CD1c-positive myeloid dendritic cell (primary cell): ENCODE measurements at regions not wholly inside any gene's neighbourhood (a gene's known extent, or its start where the extent isn't known, plus 50 kb on each side); places are given as distances from the start of the nearest gene placed in this dataset.

ENCODE experiments used
- DNase-seq: peaks from one replicate; pipeline ENCODE4 v3.0.0-alpha.2; 2016; ENCODE audit errors: extremely low spot score

DNA sequence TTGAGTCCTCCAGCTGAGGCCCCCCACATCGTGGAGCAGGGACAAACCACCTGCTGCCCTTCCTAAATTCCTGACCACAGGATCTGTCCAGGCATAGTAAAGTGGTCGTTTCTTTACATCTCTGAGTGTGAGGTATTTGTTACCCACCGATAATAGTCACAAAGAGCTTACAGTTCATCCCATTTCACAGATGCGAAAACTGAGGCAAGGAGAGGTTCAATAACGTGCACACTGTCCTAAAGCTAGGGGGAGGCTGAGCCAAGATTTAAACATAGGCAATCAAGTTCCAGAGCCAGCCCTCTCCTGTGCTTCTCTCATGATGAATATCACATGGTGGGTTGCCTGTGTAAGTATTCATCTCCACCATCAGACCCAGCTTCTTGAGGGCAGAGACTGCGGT, 135.4 kb downstream of the CCT6B start:
- DNase-seq = no peak

DNA sequence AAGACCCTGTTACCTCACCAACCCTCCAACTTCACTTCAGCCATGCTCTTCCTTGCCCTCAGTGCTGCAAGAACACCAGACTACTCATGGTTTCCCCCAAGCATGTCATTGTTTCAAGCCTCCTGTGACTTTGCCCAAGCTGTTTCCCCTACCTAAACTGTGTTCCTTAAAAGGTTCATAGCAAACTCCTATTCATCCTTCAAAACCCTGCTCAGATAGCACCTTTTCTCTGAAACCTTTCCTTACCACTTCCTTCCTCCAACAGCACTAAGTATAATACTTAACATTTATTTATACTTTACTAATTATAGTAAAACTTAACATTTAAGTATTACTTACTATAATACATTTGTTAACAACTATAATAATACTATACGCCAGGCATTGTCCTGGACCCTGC, 136.2 kb downstream of the CCT6B start:
- DNase-seq = no peak

DNA sequence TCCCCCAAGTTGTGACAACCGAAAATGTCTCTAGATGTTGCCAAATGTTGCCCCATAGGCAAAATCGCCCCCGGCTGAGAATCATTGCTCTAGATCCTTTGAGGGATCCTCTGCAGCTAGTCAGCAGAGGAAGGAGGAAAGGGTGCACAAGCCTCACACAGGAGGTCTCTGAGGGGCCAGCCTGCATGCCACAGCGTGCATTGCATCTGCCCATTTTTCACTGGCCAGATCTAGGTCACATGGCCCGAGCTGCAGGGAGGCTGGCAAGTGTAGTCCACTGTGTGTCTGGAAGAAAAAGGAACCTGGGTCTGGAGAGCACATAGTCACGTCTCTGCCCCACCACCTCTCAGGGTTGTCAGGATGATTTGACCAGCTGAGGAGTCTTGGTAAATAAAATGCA, 138.2 kb downstream of the CCT6B start:
- DNase-seq = no peak

DNA sequence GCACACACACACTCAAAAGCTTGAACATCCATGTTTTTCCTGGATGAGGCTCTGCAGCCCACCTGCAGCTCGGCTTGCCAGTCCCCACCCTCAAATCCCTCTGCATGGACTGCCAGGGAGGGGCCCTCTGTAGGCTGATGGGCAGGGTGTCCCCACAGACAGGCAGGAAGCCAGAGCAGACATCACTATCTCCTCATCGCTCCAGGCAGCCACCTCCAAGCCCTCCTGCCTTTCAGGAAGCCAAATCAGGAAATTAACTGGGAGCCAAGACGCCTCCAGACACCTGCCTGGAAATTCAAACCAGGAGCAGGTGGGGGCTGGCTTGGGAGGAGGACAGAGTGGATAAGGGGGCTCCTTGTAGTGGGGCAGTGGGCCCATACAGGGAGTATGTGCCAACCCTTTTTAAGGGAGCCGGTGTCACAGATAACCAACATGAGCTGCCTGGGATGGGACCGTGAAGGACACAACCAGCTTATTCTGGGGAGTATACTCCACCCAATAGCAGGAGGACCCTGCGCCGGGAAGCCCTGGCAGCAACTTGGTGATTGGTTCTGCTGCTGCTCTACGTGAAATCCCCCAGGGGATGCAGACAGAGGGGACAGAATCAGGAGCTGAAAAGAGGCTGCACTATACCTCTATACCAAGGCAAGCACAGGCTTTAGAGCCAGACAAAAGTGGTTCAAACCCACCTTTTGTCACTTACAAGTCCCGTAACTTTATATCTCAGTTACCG, 139.1 kb downstream of the CCT6B start:
- DNase-seq = no peak

DNA sequence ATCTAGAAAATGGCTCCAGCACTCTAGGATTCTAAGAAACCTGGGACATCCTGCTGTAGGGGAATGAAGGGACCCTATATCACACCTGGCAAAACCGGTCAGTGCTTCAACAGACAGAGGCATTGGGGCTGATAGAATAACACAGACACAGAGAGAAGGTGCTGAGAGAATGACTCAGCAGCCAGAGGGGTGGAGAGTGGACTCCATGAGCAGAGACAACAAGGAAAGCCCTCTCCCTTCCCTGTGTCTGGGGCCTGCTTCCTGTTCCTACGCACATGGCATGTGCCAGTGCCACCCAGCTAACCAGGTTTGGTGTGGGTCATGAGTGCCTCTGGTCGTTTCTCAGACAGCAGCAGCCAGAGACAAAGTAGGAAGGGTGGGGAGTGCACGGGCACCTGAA, 140.3 kb downstream of the CCT6B start:
- DNase-seq = no peak

DNA sequence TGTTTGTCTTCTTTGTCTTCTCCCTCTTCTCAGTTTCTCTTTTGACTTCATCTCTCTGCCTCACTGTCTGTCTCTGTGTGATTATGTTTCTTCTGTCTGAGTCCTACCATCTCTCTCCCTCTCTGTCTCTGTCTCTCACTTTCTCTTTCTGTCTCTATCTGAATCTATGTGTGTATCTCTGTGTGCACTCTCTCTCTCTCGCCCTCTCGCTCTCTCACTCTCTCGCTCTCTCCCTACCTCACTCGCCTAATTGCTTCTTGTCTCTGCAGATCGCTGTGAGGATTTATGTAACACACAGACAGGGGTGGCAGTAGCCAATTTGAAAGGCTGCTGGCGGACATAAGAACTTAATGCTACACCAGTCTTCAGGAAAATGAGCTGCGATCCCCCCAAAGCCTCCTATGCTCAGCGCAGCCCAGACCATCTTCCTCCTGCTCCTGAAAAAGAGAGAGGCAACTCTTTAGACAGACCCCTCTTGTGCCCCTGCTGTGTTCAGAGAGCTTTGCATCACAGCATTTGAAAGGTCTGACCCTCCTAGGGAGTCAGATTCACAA, 140.9 kb downstream of the CCT6B start:
- DNase-seq = no peak

DNA sequence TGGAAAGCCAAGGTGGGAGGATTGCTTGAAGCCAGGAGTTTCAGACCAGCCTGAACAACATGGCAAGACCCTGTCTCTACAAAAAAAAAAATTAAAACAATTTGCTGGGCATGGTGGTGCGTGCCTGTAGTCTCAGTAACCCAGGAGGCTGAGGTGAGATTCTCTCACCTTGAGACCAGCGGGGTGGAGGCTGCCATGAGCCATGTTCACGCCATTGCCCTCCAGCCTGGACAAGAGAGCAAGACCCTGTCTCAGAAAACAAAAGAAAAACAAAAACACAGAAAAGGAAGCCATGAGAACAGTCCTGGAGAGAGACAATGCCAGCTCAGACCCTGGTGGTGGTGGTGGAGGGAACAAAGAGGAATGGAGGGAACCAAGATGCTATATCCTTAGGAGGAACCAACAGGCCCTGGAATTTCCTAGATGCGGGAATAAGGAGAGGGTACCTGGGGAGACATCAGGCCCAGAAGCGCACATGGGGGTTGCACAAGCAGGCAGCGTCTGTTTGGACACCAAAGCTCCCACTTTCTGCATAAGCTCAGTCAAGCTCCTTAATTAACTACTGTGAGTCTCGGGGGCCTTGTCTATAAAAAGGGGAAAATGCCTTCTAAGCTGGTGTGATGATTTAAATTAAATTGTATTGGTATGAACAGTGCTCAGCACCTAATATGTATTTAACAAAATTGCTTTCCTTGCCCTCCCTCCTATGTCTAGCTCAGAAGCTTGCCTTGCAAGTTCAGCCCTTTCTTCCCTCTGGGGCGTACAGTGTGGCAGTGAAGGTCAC, 143.8 kb downstream of the CCT6B start:
- no peak for DNase-seq

DNA sequence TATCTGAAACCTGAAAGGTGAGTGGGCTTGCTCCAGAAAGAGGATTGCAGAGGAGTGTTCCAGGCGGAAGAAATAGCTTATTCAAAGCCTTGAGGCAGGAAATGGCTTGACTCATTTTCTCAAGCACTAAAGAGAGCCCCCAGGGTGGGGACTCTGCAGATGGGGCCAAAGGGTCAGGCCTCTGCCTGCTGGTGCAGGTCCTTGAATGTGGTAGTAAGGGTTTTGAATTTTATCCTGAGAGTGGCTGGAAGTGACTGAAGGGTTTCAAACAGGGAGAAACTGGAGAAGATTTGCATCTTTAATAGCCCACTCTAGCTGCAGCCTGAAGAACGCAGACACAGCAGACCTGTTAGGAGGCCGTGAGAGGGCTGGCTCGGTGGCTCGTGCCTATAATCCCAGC, 144.4 kb downstream of the CCT6B start:
- DNase-seq = no peak

DNA sequence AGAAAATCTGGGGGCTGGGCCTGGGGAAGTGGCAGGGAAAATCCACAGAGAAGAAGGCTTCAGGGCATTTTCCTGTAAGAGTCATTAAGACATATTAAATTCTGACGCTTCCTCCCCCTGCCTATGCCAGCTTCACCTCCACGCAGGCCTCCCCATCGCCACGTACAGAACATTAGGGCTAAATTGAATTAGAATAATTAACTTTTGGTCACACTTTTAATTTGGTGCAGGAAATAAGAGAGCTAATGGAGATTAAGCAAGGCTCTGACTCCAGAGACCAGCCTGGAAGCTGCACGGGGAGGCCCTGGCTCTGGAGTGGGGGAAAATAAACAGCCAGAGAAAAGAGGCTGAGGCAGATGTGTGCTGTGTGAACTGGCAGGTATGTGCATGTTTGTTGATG, 148.0 kb downstream of the CCT6B start:
- no peak for DNase-seq

DNA sequence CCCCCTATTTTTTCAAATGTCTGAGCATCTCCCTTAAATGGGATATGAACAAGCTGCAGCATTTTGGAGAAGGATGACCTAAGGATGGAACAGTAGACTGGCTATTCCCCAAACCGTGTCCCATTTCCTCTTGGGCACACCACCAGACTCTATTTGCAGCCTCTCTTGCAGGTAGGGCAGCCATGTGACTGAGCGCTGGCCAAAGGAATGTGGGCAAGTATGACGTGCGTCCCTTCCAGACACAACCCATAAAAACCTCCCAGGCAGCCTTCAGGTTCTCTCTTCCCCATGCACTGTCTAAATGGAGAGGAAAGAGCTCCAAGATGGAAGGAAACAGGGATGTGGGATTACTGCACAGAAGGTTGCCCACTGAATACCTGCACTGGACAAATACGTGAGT, 149.7 kb downstream of the CCT6B start:
- DNase-seq = no peak

DNA sequence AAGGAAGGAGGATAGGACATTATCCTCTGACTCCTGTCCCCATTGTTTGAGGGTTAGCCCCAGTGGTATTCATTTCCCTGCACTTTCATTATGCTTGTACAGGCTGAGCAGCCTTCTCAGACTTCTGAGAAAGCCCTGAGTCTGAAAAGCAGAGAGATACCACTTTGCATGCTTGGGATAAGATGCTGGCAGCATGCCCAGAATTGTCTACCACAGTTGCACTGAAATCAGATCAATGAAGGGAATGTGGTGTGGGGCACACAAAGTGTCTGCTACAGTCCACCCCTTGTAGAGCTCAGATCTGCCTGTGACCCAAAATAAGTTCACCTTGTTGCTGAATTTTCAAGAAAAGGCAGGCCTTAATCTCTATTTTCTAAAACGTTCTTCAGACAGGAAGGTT, 160.6 kb downstream of the CCT6B start:
- DNase-seq = no peak

DNA sequence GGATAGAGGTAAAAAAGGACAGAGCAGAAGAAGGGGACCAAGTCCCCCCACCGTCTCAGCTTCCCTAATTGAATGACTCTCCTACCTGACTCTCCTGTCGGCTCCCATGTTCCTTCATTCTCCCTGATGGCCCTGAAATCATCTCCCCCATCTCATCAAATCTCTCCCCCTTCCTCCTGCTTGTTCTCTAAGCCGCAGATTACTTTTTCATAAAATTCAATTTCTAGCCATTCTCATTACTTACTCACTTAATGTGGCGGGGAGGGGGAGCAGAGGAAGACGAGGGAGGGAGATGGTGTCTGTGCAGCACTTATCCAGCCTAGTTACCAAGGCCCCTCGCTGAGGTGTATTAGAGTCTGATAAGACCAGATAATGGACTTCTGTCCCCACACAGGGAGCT, 161.5 kb downstream of the CCT6B start:
- no peak for DNase-seq

DNA sequence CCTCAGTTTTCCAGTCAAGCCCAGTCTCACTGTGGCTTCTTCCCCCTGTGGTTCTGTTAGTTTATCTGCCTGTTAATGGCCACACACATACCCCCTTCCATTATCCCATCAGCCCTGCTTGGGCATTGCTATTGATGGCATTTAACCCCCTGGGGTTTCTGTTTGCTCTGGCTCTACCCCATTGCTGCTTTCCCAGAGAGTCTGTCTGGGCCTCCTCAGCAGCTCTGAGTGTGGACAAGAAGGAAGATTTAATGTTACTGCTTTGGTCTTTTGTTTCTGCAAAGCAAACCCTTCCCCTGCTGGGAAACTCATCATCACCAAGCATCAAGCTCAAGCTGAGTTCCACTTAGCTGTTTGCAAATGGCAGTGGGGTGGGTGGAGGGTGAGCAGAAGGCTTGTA, 162.7 kb downstream of the CCT6B start:
- no peak for DNase-seq

DNA sequence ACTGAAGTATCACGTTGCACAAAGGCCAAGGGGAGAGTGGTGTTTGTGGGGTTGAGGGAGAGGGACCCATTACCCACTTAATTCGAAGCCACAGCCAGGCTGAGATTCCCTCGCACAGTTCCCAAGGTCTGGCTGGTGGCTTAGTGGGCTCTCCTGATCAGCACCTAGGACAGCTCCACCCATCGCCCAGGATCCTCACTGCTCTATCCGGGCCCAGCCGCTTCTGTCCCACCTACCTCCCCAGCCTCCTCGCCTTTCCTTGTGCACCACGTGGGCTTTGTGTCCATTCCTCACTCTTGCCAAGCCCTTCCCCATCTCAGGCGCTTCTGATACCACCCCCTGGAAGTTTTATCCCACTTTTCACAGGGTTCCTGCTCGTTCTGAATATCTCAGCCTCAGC, 163.5 kb downstream of the CCT6B start:
- DNase-seq = peak; percentile 19

DNA sequence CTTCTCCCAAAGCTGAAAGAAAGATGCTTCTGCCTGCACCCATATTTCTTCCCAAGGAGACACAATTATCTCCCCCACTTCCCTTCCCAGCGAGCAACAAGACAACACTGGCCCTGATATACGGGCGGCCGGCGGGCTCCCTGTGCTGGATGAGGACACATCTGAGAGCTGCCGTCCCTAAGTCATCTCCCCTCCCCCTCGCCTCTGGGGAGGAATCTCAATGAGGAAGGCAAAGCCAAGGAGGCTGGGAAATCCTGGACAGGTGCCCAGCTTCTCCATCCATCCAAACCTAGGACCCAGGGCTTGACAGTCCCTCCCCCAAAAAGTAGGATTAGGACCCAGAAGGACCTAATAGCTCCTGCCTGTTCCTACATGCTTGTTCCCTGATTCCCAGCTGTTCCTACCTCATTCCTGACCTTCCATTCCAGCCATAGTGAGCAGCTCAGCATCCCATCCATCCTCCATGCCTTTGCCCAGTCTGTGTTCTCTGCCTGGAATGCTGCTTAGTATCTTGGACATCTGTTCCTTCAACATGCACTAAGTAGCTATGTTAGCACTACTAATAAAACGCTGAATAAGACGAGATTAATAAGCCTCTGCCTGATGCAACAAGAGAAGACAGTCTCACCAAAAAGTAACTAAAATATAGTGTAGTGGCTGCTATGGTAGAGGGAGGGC, 167.9 kb downstream of the CCT6B start:
- DNase-seq = no peak

DNA sequence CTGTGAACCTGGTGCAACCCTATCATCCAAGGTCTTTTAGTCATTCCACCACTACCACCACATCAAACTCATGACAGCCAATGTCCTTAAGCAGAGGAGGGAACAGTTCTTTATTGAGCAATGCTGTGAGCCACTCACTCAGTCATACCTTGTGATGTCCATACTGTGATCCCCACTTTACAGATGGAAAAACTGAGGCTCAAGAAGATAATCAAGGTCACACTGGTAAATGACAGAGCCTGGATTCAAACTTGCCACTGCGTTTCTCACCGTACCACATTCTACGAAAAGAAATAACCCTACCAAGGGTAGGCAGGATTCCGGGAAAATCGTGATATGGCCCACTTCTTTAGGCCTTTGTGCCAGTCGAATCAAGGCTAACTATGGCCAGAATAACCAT, 172.6 kb downstream of the CCT6B start:
- no peak for DNase-seq

DNA sequence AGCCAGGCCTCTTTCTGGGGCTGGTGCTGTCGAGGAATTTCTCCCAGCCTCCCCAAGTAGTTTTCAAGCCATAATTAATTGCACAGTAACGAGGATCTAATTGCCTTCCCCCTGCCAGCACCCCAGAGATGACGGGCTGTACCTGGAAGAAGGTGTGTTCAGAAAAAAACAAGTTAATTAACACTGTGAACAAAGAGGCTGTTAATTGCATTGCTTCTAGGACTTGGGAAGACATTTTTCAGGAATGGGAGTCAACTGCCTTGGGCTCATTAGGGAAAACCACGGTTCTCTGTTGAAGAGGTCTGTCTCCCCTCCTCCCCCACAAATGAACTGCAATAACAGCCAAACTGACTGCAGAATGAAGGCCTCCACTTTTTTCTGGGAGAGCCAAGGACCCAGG, 176.7 kb downstream of the CCT6B start:
- no peak for DNase-seq

DNA sequence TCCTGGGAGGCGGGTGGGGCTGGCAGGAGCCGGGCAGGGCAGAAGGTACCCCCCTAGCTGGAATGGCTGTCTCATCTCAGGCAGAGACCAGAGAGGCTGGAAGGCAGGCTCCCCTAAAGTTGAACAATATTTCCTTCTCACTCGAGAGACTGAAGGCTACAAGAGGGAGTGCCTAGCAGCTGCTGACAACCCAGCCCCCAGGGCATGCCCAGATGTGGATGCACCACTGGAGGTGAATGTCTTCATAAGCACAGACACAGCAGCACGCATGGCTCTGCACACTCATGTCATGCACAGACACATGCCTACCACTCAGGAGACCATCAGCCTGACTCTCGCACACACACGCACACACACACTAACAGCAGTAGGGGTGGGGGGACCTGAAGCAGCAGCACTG, 179.0 kb downstream of the CCT6B start:
- DNase-seq = no peak

DNA sequence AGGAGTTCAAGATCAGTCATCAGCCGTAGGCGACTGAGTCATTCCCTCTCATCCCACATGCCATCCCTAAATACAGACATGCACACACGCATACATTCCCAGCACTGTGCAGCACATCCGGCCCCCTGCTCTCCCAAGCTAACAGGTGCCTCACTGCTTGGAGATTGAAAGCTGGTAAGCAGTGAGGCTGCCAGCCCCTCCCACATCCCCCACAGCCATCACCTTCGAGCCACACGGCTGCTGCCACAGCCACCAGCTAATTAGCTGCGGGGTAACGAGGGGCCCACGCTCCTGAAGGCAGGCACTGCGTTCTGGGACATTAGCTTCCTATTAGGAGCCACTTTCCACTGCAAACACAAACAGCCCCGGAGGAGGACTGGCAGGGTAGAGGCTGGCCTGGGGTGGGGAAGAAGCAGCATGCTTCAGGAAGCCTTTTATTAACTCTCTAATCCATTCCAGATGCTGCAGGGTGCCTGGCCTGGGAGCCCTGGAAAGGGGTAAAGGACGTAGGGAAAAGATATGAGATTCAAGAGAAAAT, 179.6 kb downstream of the CCT6B start:
- DNase-seq = no peak

DNA sequence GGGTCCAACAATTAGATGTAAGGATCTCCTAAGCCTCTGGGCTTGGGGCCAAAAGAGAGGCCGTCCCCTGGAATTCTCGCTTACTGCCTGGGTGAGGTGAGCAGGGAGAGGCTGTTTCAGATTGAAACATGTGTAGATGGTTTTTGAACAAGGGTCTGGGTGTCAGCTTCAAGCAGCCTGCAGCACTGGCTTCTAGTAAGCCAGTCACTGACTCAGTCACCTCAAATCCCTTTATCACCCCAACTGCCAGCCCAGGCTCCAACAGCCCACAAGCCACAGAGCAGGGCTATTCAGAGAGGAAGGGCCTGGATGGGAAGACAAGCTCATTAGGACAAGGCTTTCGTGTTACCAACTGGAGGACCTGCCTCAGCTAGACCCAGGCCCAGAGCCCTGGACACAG, 180.2 kb downstream of the CCT6B start:
- DNase-seq = no peak

DNA sequence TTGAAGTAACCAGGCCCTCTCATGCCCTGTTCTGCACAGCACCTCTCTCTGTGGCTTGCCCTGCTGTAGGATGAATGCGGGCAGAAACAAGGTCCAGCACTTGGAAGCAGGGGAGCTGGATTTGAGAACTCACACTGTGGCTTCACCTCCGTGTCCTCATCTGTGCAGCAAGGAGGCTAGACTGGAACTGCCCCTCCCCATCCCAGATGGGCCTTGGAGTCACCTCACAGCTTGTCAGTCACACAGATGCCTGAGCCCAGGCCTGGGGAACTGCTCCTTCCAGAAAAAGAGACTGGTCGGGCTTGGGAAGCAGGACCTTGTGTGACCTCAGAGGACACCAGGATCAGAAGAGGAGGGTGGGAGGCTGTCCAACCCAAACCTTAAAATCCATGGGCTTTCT, 180.8 kb downstream of the CCT6B start:
- DNase-seq = no peak
